ENCODE measurements at regions not wholly inside any gene's neighbourhood (a gene's known extent, or its start where the extent isn't known, plus 50 kb on each side); places are given as distances from the start of the nearest gene placed in this dataset.

GRCh38 chr12:107558141-107558815, 127.3 kb upstream of the PWP1 start:
- Histone ChIP-seq H3K9me3 (replicated peaks; ENCODE audit: control insufficient read depth, insufficient read depth, low read depth, low read length) (no peaks in the 10 kb centered on the region), H3K27ac (ENCODE audit: extremely low read depth, low read depth, low read length) (no peak overlapping the region), H3K4me2 (ENCODE audit: insufficient read depth, low read length) (no peak overlapping the region), H3K9ac (ENCODE audit: insufficient read depth in 1 of 2, low read depth in 2 of 2, low read length in 2 of 2) (peak overlapping the region in 1 of 2 experiments; percentile 71; a peak in 1 of 4 replicates), H4K20me1 (replicated peaks; ENCODE audit: control insufficient read depth, insufficient read depth, low read length) (no peaks in the 10 kb centered on the region), H3K79me2 (ENCODE audit: control insufficient read depth, insufficient read depth, low read length) (no peaks in the 10 kb centered on the region), H3K36me3 (ENCODE audit: control insufficient read depth, insufficient read depth, low read length) (no peaks in the 10 kb centered on the region), H3K4me3 (no peak overlapping the region), H3K9me1 (ENCODE audit: control insufficient read depth, insufficient read depth, low read length) (no peaks in the 10 kb centered on the region), H3K27me3 (ENCODE audit: control insufficient read depth in 2 of 2, insufficient read depth in 2 of 2, low read length in 2 of 2) (peaks cover 7 to 37% of the 10 kb centered on the region in 2 experiments; a peak in 4 of 5 replicates), H3K4me1 (replicated peaks in 1 of 2; ENCODE audit: control insufficient read depth in 2 of 2, insufficient read depth in 2 of 2, low read length in 2 of 2) (no peaks in the 10 kb centered on the region), H2AFZ (ENCODE audit: low read depth, low read length) (no peak overlapping the region)
- TF ChIP-seq GATA2 (CRISPR knock-in tag; IDR thresholded peaks at IDR 0.05) (no peak), ZNF384 (IDR thresholded peaks at IDR 0.05; ENCODE audit: low read depth, low read length) (no peak), MCM7 (IDR thresholded peaks at IDR 0.05) (no peak), HOXB6 (CRISPR knock-in tag; IDR thresholded peaks at IDR 0.05; ENCODE audit: borderline replicate concordance) (no peak), SMAD2 (IDR thresholded peaks at IDR 0.05; ENCODE audit: low read depth, low read length) (no peak), SPI1 (IDR thresholded peaks at IDR 0.05; ENCODE audit: borderline replicate concordance, low read depth, low read length) (no peak), NCOR1 (IDR thresholded peaks at IDR 0.05) (no peak), POLR2G (IDR thresholded peaks at IDR 0.05; ENCODE audit: low read depth, low read length) (no peak), NR1H2 (CRISPR knock-in tag; IDR thresholded peaks at IDR 0.05) (no peak), RUNX1 (IDR thresholded peaks at IDR 0.05; ENCODE audit: low read depth) (no peak), FOXP4 (CRISPR knock-in tag; IDR thresholded peaks at IDR 0.05; ENCODE audit: borderline replicate concordance) (no peak), CHCHD3 (CRISPR knock-in tag; IDR thresholded peaks at IDR 0.05) (no peak)
- intact Hi-C loops (cut with micrococcal nuclease) = no loop called here
- ATAC-seq = no peak
- CTCF ChIA-PET (ENCODE audit: low intra/inter-chr PET ratio) = no interaction called here
- 1% methylated on average over 9 of the region's 9 CpGs for WGBS (ENCODE audit: insufficient coverage, low coverage, missing lambda C conversion rate)
- BruUV-seq (replicated peaks) = no TSS peak
- POLR2A ChIA-PET = interaction anchor here (0.9 kb wide), 1 partner anchor 39 kb away, joined by 5 read pairs; no protein-coding TSS in a partner anchor
- no peak for FAIRE-seq
- in situ Hi-C loops (cut with MboI) = no loop called here
- no peak for DNase-seq (ENCODE audit: extremely low read depth in 1 of 4, low spot score in 3 of 4)
